ENCODE measurements at regions not wholly inside any gene's neighbourhood (a gene's known extent, or its start where the extent isn't known, plus 50 kb on each side); places are given as distances from the start of the nearest gene placed in this dataset.
A peak's percentile ranks its signal among the peaks of the same experiment; 100 is the strongest.
"Not testable (repeated sequence)": the region's sequence is repeated elsewhere in the genome, so short reads cannot be mapped to it uniquely, and the experiment has no call there.

GRCh38 chr5:74521401-74521800, 119.1 kb downstream of the ENC1 start:
- DNase-seq (ENCODE audit: insufficient read length, low spot score), result no peak
- no peak for TF ChIP-seq POLR2A (IDR thresholded peaks at IDR 0.05; ENCODE audit: low read depth, low read length)
- no peak for FAIRE-seq

- TF ChIP-seq POLR2A (IDR thresholded peaks at IDR 0.05; ENCODE audit: low read depth, low read length), result no peak
- FAIRE-seq (no peak), DNase-seq (ENCODE audit: insufficient read length, low spot score) (no peak)
Observed at GRCh38 chr5:74519679-74520078, 120.8 kb downstream of the ENC1 start.

- no peak for FAIRE-seq
- no peak for TF ChIP-seq POLR2A (IDR thresholded peaks at IDR 0.05; ENCODE audit: low read depth, low read length)
- DNase-seq (ENCODE audit: insufficient read length, low spot score), result peak; percentile 63
Observed at GRCh38 chr5:74519161-74519571, 121.4 kb downstream of the ENC1 start.

GRCh38 chr5:74517700-74518099, 122.8 kb downstream of the ENC1 start:
- peak; percentile 79 for FAIRE-seq
- TF ChIP-seq POLR2A (IDR thresholded peaks at IDR 0.05; ENCODE audit: low read depth, low read length), result no peak
- peak; percentile 35 for DNase-seq (ENCODE audit: insufficient read length, low spot score)

GRCh38 chr5:74516211-74516636, 124.3 kb downstream of the ENC1 start:
- peak; percentile 19 for DNase-seq (ENCODE audit: insufficient read length, low spot score)
- no peak for FAIRE-seq

GRCh38 chr5:74514888-74515551, 125.5 kb downstream of the ENC1 start:
- no peak for TF ChIP-seq POLR2A (IDR thresholded peaks at IDR 0.05; ENCODE audit: low read depth, low read length)
- DNase-seq (ENCODE audit: insufficient read length, low spot score) (no peak), FAIRE-seq (no peak)

More at GRCh38 chr5:74516211-74516636, 124.3 kb downstream of the ENC1 start:
- no peak for TF ChIP-seq POLR2A (IDR thresholded peaks at IDR 0.05; ENCODE audit: low read depth, low read length)

GRCh38 chr5:74511770-74512169, 128.8 kb downstream of the ENC1 start:
- not testable (repeated sequence) for FAIRE-seq; DNase-seq (ENCODE audit: insufficient read length, low spot score)

- FAIRE-seq (no peak), DNase-seq (ENCODE audit: insufficient read length, low spot score) (no peak)
- TF ChIP-seq POLR2A (IDR thresholded peaks at IDR 0.05; ENCODE audit: low read depth, low read length), result no peak
Observed at GRCh38 chr5:74510476-74511075, 130.0 kb downstream of the ENC1 start.

- no peak for TF ChIP-seq POLR2A (IDR thresholded peaks at IDR 0.05; ENCODE audit: low read depth, low read length)
- FAIRE-seq, result no peak
- no peak for DNase-seq (ENCODE audit: insufficient read length, low spot score)
Observed at GRCh38 chr5:74507370-74508005, 133.0 kb downstream of the ENC1 start.

- no peak for FAIRE-seq
- no peak for DNase-seq (ENCODE audit: insufficient read length, low spot score)
- TF ChIP-seq POLR2A (IDR thresholded peaks at IDR 0.05; ENCODE audit: low read depth, low read length), result no peak
Observed at GRCh38 chr5:74506119-74506518, 134.4 kb downstream of the ENC1 start.

GRCh38 chr5:74504463-74504862, 136.1 kb downstream of the ENC1 start:
- FAIRE-seq (no peak), DNase-seq (ENCODE audit: insufficient read length, low spot score) (no peak)

GRCh38 chr5:74502479-74502950, 138.0 kb downstream of the ENC1 start:
- FAIRE-seq, result no peak
- no peak for TF ChIP-seq POLR2A (IDR thresholded peaks at IDR 0.05; ENCODE audit: low read depth, low read length)
- DNase-seq (ENCODE audit: insufficient read length, low spot score), result no peak

More at GRCh38 chr5:74504463-74504862, 136.1 kb downstream of the ENC1 start:
- no peak for TF ChIP-seq POLR2A (IDR thresholded peaks at IDR 0.05; ENCODE audit: low read depth, low read length)

- no peak for FAIRE-seq
- TF ChIP-seq POLR2A (IDR thresholded peaks at IDR 0.05; ENCODE audit: low read depth, low read length), result no peak
- DNase-seq (ENCODE audit: insufficient read length, low spot score), result no peak
Observed at GRCh38 chr5:74501674-74502478, 138.7 kb downstream of the ENC1 start.
